ENCODE measurements at regions not wholly inside any gene's neighbourhood (a gene's known extent, or its start where the extent isn't known, plus 50 kb on each side); places are given as distances from the start of the nearest gene placed in this dataset.

GRCh38 chr12:63238892-63239291, 87.9 kb upstream of the AVPR1A start:
- no peak overlapping the region for H3K4me3 ChIP-seq (ENCODE audit: control insufficient read depth, low read depth, low read length)
- TF ChIP-seq CTCF (IDR thresholded peaks at IDR 0.05; ENCODE audit: control insufficient read depth, insufficient read depth, low read depth, low read length, missing control alignments), result no peak
- DNase-seq (ENCODE audit: low read depth), result no peak

GRCh38 chr12:63232896-63233295, 81.9 kb upstream of the AVPR1A start:
- no peak for DNase-seq (ENCODE audit: low read depth)
- no peak for TF ChIP-seq CTCF (IDR thresholded peaks at IDR 0.05; ENCODE audit: control insufficient read depth, insufficient read depth, low read depth, low read length, missing control alignments)
- H3K4me3 ChIP-seq (ENCODE audit: control insufficient read depth, low read depth, low read length), result no peak overlapping the region

GRCh38 chr12:63228853-63229252, 77.9 kb upstream of the AVPR1A start:
- no peak for TF ChIP-seq CTCF (IDR thresholded peaks at IDR 0.05; ENCODE audit: control insufficient read depth, insufficient read depth, low read depth, low read length, missing control alignments)
- H3K4me3 ChIP-seq (ENCODE audit: control insufficient read depth, low read depth, low read length), result no peak overlapping the region
- DNase-seq (ENCODE audit: low read depth), result no peak

- TF ChIP-seq CTCF (IDR thresholded peaks at IDR 0.05; ENCODE audit: control insufficient read depth, insufficient read depth, low read depth, low read length, missing control alignments), result no peak
- no peak for DNase-seq (ENCODE audit: low read depth)
Measured at GRCh38 chr12:63226792-63227463, 75.9 kb upstream of the AVPR1A start.

GRCh38 chr12:63224396-63224795, 73.4 kb upstream of the AVPR1A start:
- H3K4me3 ChIP-seq (ENCODE audit: control insufficient read depth, low read depth, low read length), result no peak overlapping the region
- no peak for TF ChIP-seq CTCF (IDR thresholded peaks at IDR 0.05; ENCODE audit: control insufficient read depth, insufficient read depth, low read depth, low read length, missing control alignments)
- DNase-seq (ENCODE audit: low read depth), result no peak

More at GRCh38 chr12:63226792-63227463, 75.9 kb upstream of the AVPR1A start:
- no peak overlapping the region for H3K4me3 ChIP-seq (ENCODE audit: control insufficient read depth, low read depth, low read length)

GRCh38 chr12:63223128-63223527, 72.1 kb upstream of the AVPR1A start:
- no peak overlapping the region for H3K4me3 ChIP-seq (ENCODE audit: control insufficient read depth, low read depth, low read length)
- TF ChIP-seq CTCF (IDR thresholded peaks at IDR 0.05; ENCODE audit: control insufficient read depth, insufficient read depth, low read depth, low read length, missing control alignments), result no peak
- no peak for DNase-seq (ENCODE audit: low read depth)
